CD4-positive, alpha-beta T cell treated with Interleukin-15 for 4 hours (primary cell): ENCODE measurements at regions not wholly inside any gene's neighbourhood (a gene's known extent, or its start where the extent isn't known, plus 50 kb on each side); places are given as distances from the start of the nearest gene placed in this dataset.

ENCODE experiments used
- DNase-seq: peaks from one replicate; pipeline ENCODE4 v3.0.0-alpha.2; 2020; ENCODE audit warnings: low spot score

GRCh38 chr16:87234601-87235000 lies 82.6 kb downstream of the C16orf95 start:
- no peak for DNase-seq

- DNase-seq = no peak
These were observed 81.2 kb downstream of the C16orf95 start for GRCh38 chr16:87235810-87236515.

- no peak for DNase-seq
These were observed 80.6 kb downstream of the C16orf95 start for GRCh38 chr16:87236516-87237115.

- no peak for DNase-seq
These were observed 78.9 kb downstream of the C16orf95 start for GRCh38 chr16:87238361-87238715.

GRCh38 chr16:87239545-87239944 lies 77.6 kb downstream of the C16orf95 start:
- no peak for DNase-seq

- no peak for DNase-seq
These were observed 76.7 kb downstream of the C16orf95 start for GRCh38 chr16:87240211-87241136.

GRCh38 chr16:87241137-87241771 lies 75.9 kb downstream of the C16orf95 start:
- DNase-seq = no peak

GRCh38 chr16:87243478-87243877 lies 73.7 kb downstream of the C16orf95 start:
- no peak for DNase-seq

GRCh38 chr16:87244636-87245197 lies 72.5 kb downstream of the C16orf95 start:
- no peak for DNase-seq

GRCh38 chr16:87245511-87245910 lies 71.7 kb downstream of the C16orf95 start:
- DNase-seq = no peak

- DNase-seq = no peak
These were observed 70.7 kb downstream of the C16orf95 start for GRCh38 chr16:87246269-87247065.

GRCh38 chr16:87248714-87249113 lies 68.5 kb downstream of the C16orf95 start:
- no peak for DNase-seq

- no peak for DNase-seq
These were observed 67.8 kb downstream of the C16orf95 start for GRCh38 chr16:87249425-87249824.

- DNase-seq = no peak
These were observed 66.7 kb downstream of the C16orf95 start for GRCh38 chr16:87250431-87250960.

GRCh38 chr16:87252269-87252970 lies 64.8 kb downstream of the C16orf95 start:
- no peak for DNase-seq
